ENCODE measurements at regions not wholly inside any gene's neighbourhood (a gene's known extent, or its start where the extent isn't known, plus 50 kb on each side); places are given as distances from the start of the nearest gene placed in this dataset.

GRCh38 chr4:187149229-187149945 is 425.7 kb upstream of the FAT1 start:
- no peak for DNase-seq

GRCh38 chr4:187157380-187157958 is 433.8 kb upstream of the FAT1 start:
- no peak for DNase-seq

GRCh38 chr4:187158003-187158402 is 434.3 kb upstream of the FAT1 start:
- no peak for DNase-seq

- DNase-seq = no peak
Measured at GRCh38 chr4:187160486-187160885, 436.8 kb upstream of the FAT1 start.

- DNase-seq = no peak
Measured at GRCh38 chr4:187166886-187167512, 443.3 kb upstream of the FAT1 start.

- no peak for DNase-seq
Measured at GRCh38 chr4:187171706-187172339, 448.2 kb upstream of the FAT1 start.

- DNase-seq = no peak
Measured at GRCh38 chr4:187172340-187172761, 448.7 kb upstream of the FAT1 start.

- DNase-seq = no peak
Measured at GRCh38 chr4:187174749-187175148, 451.1 kb upstream of the FAT1 start.

GRCh38 chr4:187175197-187175596 is 451.5 kb upstream of the FAT1 start:
- no peak for DNase-seq

GRCh38 chr4:187176261-187176910 is 452.7 kb upstream of the FAT1 start:
- DNase-seq = no peak

- no peak for DNase-seq
Measured at GRCh38 chr4:187178084-187178483, 454.4 kb upstream of the FAT1 start.

- DNase-seq = no peak
Measured at GRCh38 chr4:187178587-187178986, 454.9 kb upstream of the FAT1 start.

GRCh38 chr4:187179086-187180058 is 455.7 kb upstream of the FAT1 start:
- no peak for DNase-seq

- no peak for DNase-seq
Measured at GRCh38 chr4:187181054-187181453, 457.4 kb upstream of the FAT1 start.

- no peak for DNase-seq
Measured at GRCh38 chr4:187183346-187183745, 459.7 kb upstream of the FAT1 start.

- DNase-seq = no peak
Measured at GRCh38 chr4:187183826-187184225, 460.2 kb upstream of the FAT1 start.

GRCh38 chr4:187184508-187184907 is 460.9 kb upstream of the FAT1 start:
- no peak for DNase-seq

- DNase-seq = no peak
Measured at GRCh38 chr4:187188118-187188517, 464.5 kb upstream of the FAT1 start.

- no peak for DNase-seq
Measured at GRCh38 chr4:187188741-187189140, 465.1 kb upstream of the FAT1 start.

GRCh38 chr4:187190390-187190789 is 466.7 kb upstream of the FAT1 start:
- no peak for DNase-seq

- DNase-seq = no peak
Measured at GRCh38 chr4:187191676-187192075, 468.0 kb upstream of the FAT1 start.

- DNase-seq = no peak
Measured at GRCh38 chr4:187192266-187192665, 468.6 kb upstream of the FAT1 start.

All from suppressor macrophage treated with lipopolysaccharide for 1 hour (primary cell).